Psoas muscle (tissue), 7 donors: ENCODE measurements at regions not wholly inside any gene's neighbourhood (a gene's known extent, or its start where the extent isn't known, plus 50 kb on each side); places are given as distances from the start of the nearest gene placed in this dataset.

Experiments used
- ATAC-seq, 4 donors: fragments of 200-7000 bp; cut with Tn5 transposase; one replicate each; pipeline ENCODE4 v1.9.1; 2020; ENCODE audit warnings: moderate library complexity in 3 of 4, mild to moderate bottlenecking in 2 of 4
- DNase-seq, 2 donors: peaks; one replicate each; pipeline ENCODE4 v3.0.0-alpha.2; 2020
- H3K27ac ChIP-seq: fragments of 200-600 bp; one replicate; pipeline ENCODE4 v1.8.0; 2022
- H3K27me3 ChIP-seq, 3 donors: fragments of 200-600 bp in 1 of 3; one replicate each; pipeline versions ENCODE4 v1.6.1 to v1.8.0; 2013 to 2022; ENCODE audit warnings: low read length in 2 of 3, mild to moderate bottlenecking in 2 of 3, moderate library complexity in 1 of 3; ENCODE audit not compliant: insufficient read depth in 3 of 3
- H3K36me3 ChIP-seq, 2 donors: fragments of 200-600 bp in 1 of 2; one replicate each; pipeline versions ENCODE4 v1.6.1 to v1.8.0; 2013 to 2022; ENCODE audit warnings: low read depth in 1 of 2, mild to moderate bottlenecking in 1 of 2, moderate library complexity in 1 of 2; ENCODE audit not compliant: insufficient read depth in 1 of 2
- H3K4me1 ChIP-seq: fragments of 200-600 bp; one replicate; pipeline ENCODE4 v1.8.0; 2022
- H3K4me3 ChIP-seq: fragments of 200-600 bp; one replicate; pipeline ENCODE4 v1.8.0; 2022; ENCODE audit warnings: mild to moderate bottlenecking
- H3K9me3 ChIP-seq: fragments of 200-600 bp; one replicate; pipeline ENCODE4 v1.8.0; 2022
- CTCF ChIP-seq: fragments of 200-600 bp; IDR thresholded peaks from one replicate; pipeline ENCODE4 v1.8.0; 2022; ENCODE audit warnings: antibody characterized with exemption
- WGBS, 3 donors: extraction: QIAGEN DNeasy Blood & Tissue Kit; methylation state at CpG; one replicate each; pipeline versions ENCODE4 v1.1.6 to v1.1.7; 2013; 5-methylcytosine and 5-hydroxymethylcytosine counted together
- intact Hi-C, 2 donors: fragments of 100-400 bp; cut with DNase I; formaldehyde crosslinking; loops; one replicate each; pipeline versions ENCODE4 v1.11.0 to v1.14.2; 2022
- donor health status: healthy with polysubstance abuse.
- donor health status: DM: no; HTN: no; CAD: no; lungs with moderate emphysema.
- donor health status: Bipolar disorder and iron deficiency.
- donor health status: healthy.
- donor health status: DM: yes; HTN: yes; CAD: no.
- donor health status: DM: no; HTN: no; CAD: no.
- donor health status: DM: yes; HTN: yes; CAD: no.

GRCh38 chr12:69095765-69096477, 143.4 kb upstream of the CPSF6 start:
- H3K27me3 ChIP-seq = peaks cover 0 to 2% (median 0%) of the 10 kb centered on the region in 3 donors
- no peak overlapping the region for H3K4me3 ChIP-seq
- DNase-seq (no peak), ATAC-seq (no peak)
- no peaks in the 10 kb centered on the region for H3K9me3 ChIP-seq
- no peak overlapping the region for H3K27ac ChIP-seq
- intact Hi-C loops = no loop called here
- no peaks in the 10 kb centered on the region for H3K36me3 ChIP-seq
- H3K4me1 ChIP-seq = no peaks in the 10 kb centered on the region
- no peak for TF ChIP-seq CTCF
- 33 to 41% (median 37%) methylated on average over 9 of the region's 9 CpGs for WGBS, 3 donors

GRCh38 chr12:69096669-69097335, 142.6 kb upstream of the CPSF6 start:
- Histone ChIP-seq H3K4me1 (no peaks in the 10 kb centered on the region), H3K4me3 (no peak overlapping the region), H3K9me3 (no peaks in the 10 kb centered on the region), H3K27ac (no peak overlapping the region), H3K36me3 (no peaks in the 10 kb centered on the region), H3K27me3 (peaks cover 0 to 2% (median 0%) of the 10 kb centered on the region in 3 donors)
- no peak for DNase-seq
- no peak for TF ChIP-seq CTCF
- ATAC-seq = no peak
- intact Hi-C loops = no loop called here
- WGBS, 3 donors = 48 to 54% (median 53%) methylated on average over 1 of the region's 1 CpG

- DNase-seq (no peak), ATAC-seq (no peak)
- Histone ChIP-seq H3K4me1 (no peaks in the 10 kb centered on the region), H3K27me3 (peaks cover 0 to 2% (median 0%) of the 10 kb centered on the region in 3 donors), H3K27ac (no peak overlapping the region), H3K9me3 (no peaks in the 10 kb centered on the region), H3K36me3 (no peaks in the 10 kb centered on the region), H3K4me3 (no peak overlapping the region)
- intact Hi-C loops = no loop called here
- TF ChIP-seq CTCF = no peak
- 61 to 64% (median 64%) methylated on average over 6 of the region's 6 CpGs for WGBS, 3 donors
Observed at GRCh38 chr12:69097619-69098368, 141.6 kb upstream of the CPSF6 start.

- ATAC-seq = no peak
- H3K27ac ChIP-seq = no peak overlapping the region
- peaks cover 0 to 2% (median 0%) of the 10 kb centered on the region in 3 donors for H3K27me3 ChIP-seq
- TF ChIP-seq CTCF = no peak
- H3K36me3 ChIP-seq = no peaks in the 10 kb centered on the region
- no peak overlapping the region for H3K4me3 ChIP-seq
- no peaks in the 10 kb centered on the region for H3K9me3 ChIP-seq
- no peaks in the 10 kb centered on the region for H3K4me1 ChIP-seq
- intact Hi-C loops = no loop called here
- no peak for DNase-seq
- 75 to 78% (median 76%) methylated on average over 9 of the region's 9 CpGs for WGBS, 3 donors
Observed at GRCh38 chr12:69099201-69099837, 140.1 kb upstream of the CPSF6 start.
